CD4-positive, alpha-beta T cell (primary cell): ENCODE measurements at regions not wholly inside any gene's neighbourhood (a gene's known extent, or its start where the extent isn't known, plus 50 kb on each side); places are given as distances from the start of the nearest gene placed in this dataset.

Experiments
- ATAC-seq: fragments of 200-7000 bp; cut with Tn5 transposase; one replicate; pipeline ENCODE4 v1.10.0; 2022; ENCODE audit warnings: mild to moderate bottlenecking; ENCODE audit not compliant: poor library complexity
- CTCF ChIA-PET: fragments of 350-600 bp; sonication (Branson Sonifier 250); formaldehyde crosslinking; loops from one replicate; lab custom pipeline; 2021; ENCODE audit warnings: antibody characterized with exemption, inconsistent platforms; lab: Charles Lee
- POLR2A ChIA-PET: fragments of 350-600 bp; sonication (Branson Sonifier 250); formaldehyde crosslinking; loops from one replicate; lab custom pipeline; 2021; ENCODE audit warnings: antibody characterized with exemption, inconsistent platforms; lab: Charles Lee
- DNase-seq, 14 experiments: peaks; one replicate each; pipeline ENCODE4 v3.0.0-alpha.2; 2013 to 2020; ENCODE audit warnings: mixed read lengths in 2 of 14
- H3K27ac ChIP-seq, 2 donors: one replicate each; pipeline versions ENCODE4 v1.5.1 to v1.7.0; 2013; ENCODE audit warnings: low read length in 2 of 2, low read depth in 1 of 2, mild to moderate bottlenecking in 1 of 2
- H3K27me3 ChIP-seq, 2 experiments: 1 replicate in 1 of 2; 2 replicates in 1 of 2; pipeline versions ENCODE4 v1.6.1 to v1.7.0; 2013; ENCODE audit warnings: low read length in 2 of 2, control low read depth in 1 of 2, mild to moderate bottlenecking in 1 of 2, moderate library complexity in 1 of 2; ENCODE audit not compliant: insufficient read depth in 2 of 2, control insufficient read depth in 1 of 2
- H3K36me3 ChIP-seq: one replicate; pipeline ENCODE4 v1.6.1; 2013; ENCODE audit warnings: low read length, control low read depth; ENCODE audit not compliant: insufficient read depth
- H3K4me1 ChIP-seq: one replicate; pipeline ENCODE4 v1.6.1; 2013; ENCODE audit warnings: low read length, control low read depth; ENCODE audit not compliant: insufficient read depth
- H3K4me3 ChIP-seq: one replicate; pipeline ENCODE4 v1.5.1; 2013; ENCODE audit warnings: mild to moderate bottlenecking, low read length, moderate library complexity
- H3K9me3 ChIP-seq, 2 experiments: 1 replicate in 1 of 2; 2 replicates in 1 of 2; pipeline versions ENCODE4 v1.6.1 to v1.7.0; 2013; ENCODE audit warnings: low read length in 2 of 2, mild to moderate bottlenecking in 2 of 2, control low read depth in 1 of 2, moderate library complexity in 1 of 2; ENCODE audit not compliant: control insufficient read depth in 1 of 2, insufficient read depth in 1 of 2
- H3K27ac Mint-ChIP-seq: one replicate; pipeline ENCODE4 v1.8.0; 2020; ENCODE audit warnings: mixed read lengths
- H3K27me3 Mint-ChIP-seq: one replicate; pipeline ENCODE4 v1.8.0; 2021; ENCODE audit warnings: mixed read lengths
- H3K36me3 Mint-ChIP-seq: one replicate; pipeline ENCODE4 v1.8.0; 2021; ENCODE audit warnings: low read depth, mixed read lengths
- H3K4me1 Mint-ChIP-seq: one replicate; pipeline ENCODE4 v1.8.0; 2021; ENCODE audit warnings: low read depth, mixed read lengths
- H3K4me3 Mint-ChIP-seq: one replicate; pipeline ENCODE4 v1.8.0; 2020; ENCODE audit warnings: mild to moderate bottlenecking, mixed read lengths
- H3K9me3 Mint-ChIP-seq: one replicate; pipeline ENCODE4 v1.8.0; 2020; ENCODE audit warnings: mixed read lengths
- intact Hi-C, 2 experiments: fragments of 100-400 bp; cut with DNase I in 1 of 2; cut with micrococcal nuclease in 1 of 2; formaldehyde crosslinking; loops; one replicate each; pipeline versions ENCODE4 v1.15.1 to v1.9.0; 2023 to 2025; cut with DNase I, micrococcal nuclease
- TF ChIP-seq, protein P1 (sequence below): fragments of 200-600 bp; IDR thresholded peaks from one replicate; pipeline ENCODE4 v1.8.0; 2022; ENCODE audit warnings: antibody characterized with exemption, mild to moderate bottlenecking

DNA sequence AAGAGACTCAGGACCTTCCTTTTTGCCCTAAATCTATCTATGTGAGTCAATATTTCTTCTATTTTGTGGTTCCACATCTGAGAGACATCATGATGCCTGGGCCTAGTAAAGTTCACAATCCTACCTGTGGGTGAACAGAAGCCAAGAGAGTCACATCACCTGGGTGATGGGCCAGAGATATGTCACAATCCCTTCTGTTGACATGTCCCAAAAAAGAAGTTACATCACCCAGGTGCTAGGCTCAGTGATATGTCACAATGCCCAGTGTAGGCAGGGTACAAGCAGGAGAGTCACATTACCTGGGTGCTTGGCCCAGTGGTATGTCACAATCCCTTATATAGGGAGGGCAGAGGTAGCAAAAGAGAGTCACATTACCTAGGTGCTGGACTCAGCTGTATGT lies 2101.9 kb downstream of the TP53TG3F start:
- TF ChIP-seq, protein P1, sequence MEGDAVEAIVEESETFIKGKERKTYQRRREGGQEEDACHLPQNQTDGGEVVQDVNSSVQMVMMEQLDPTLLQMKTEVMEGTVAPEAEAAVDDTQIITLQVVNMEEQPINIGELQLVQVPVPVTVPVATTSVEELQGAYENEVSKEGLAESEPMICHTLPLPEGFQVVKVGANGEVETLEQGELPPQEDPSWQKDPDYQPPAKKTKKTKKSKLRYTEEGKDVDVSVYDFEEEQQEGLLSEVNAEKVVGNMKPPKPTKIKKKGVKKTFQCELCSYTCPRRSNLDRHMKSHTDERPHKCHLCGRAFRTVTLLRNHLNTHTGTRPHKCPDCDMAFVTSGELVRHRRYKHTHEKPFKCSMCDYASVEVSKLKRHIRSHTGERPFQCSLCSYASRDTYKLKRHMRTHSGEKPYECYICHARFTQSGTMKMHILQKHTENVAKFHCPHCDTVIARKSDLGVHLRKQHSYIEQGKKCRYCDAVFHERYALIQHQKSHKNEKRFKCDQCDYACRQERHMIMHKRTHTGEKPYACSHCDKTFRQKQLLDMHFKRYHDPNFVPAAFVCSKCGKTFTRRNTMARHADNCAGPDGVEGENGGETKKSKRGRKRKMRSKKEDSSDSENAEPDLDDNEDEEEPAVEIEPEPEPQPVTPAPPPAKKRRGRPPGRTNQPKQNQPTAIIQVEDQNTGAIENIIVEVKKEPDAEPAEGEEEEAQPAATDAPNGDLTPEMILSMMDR = no peak
- intact Hi-C loops = loop anchor here in 1 of 2 experiments (10.0 kb wide), 1 partner anchor 63 kb away; no protein-coding TSS in a partner anchor
- Mint-ChIP-seq H3K27ac (no peak overlapping the region), H3K4me1 (no peaks in the 10 kb centered on the region), H3K4me3 (no peak overlapping the region), H3K27me3 (no peaks in the 10 kb centered on the region), H3K36me3 (no peaks in the 10 kb centered on the region), H3K9me3 (peaks cover 8% of the 10 kb centered on the region)
- ChIA-PET CTCF (no interaction called here), POLR2A (no interaction called here)
- Histone ChIP-seq H3K4me1 (no peaks in the 10 kb centered on the region), H3K9me3 (peaks cover 0 to 19% of the 10 kb centered on the region in 2 experiments), H3K27me3 (no peaks in the 10 kb centered on the region), H3K27ac (no peak overlapping the region), H3K4me3 (no peak overlapping the region), H3K36me3 (no peaks in the 10 kb centered on the region)
- ATAC-seq (no peak), DNase-seq (no peak)

DNA sequence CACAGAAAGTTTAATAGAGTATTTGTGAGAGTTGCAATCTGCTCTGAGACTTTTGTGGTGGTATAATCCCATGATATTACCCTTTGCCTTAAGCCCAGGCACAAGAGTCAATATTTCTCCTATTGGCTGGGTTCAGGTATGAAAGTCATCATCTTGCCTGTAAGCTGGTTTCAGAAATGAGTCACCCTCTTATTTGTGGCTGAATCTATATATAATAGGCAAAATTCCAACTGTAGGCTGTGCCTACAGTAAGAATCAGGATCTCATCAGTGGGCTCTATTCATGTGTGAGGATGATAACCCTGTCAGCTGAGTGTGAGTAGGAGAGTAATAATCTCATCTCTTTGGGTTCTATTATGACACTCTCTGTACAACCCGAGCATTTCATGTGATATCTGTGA lies 2103.1 kb downstream of the TP53TG3F start:
- H3K9me3 Mint-ChIP-seq = peaks cover 11% of the 10 kb centered on the region
- H3K27me3 Mint-ChIP-seq = no peaks in the 10 kb centered on the region
- DNase-seq = no peak
- H3K27ac Mint-ChIP-seq = no peak overlapping the region
- ATAC-seq = no peak
- H3K4me3 Mint-ChIP-seq = no peak overlapping the region
- no peaks in the 10 kb centered on the region for H3K4me1 Mint-ChIP-seq
- Histone ChIP-seq H3K4me3 (no peak overlapping the region), H3K4me1 (no peaks in the 10 kb centered on the region), H3K27me3 (no peaks in the 10 kb centered on the region), H3K9me3 (peaks cover 0 to 19% of the 10 kb centered on the region in 2 experiments), H3K36me3 (no peaks in the 10 kb centered on the region), H3K27ac (no peak overlapping the region)
- no peaks in the 10 kb centered on the region for H3K36me3 Mint-ChIP-seq
- ChIA-PET CTCF (no interaction called here), POLR2A (no interaction called here)
- intact Hi-C loops = loop anchor here in 1 of 2 experiments (10.0 kb wide), 1 partner anchor 62 kb away; no protein-coding TSS in a partner anchor
- TF ChIP-seq, protein P1 = no peak

DNA sequence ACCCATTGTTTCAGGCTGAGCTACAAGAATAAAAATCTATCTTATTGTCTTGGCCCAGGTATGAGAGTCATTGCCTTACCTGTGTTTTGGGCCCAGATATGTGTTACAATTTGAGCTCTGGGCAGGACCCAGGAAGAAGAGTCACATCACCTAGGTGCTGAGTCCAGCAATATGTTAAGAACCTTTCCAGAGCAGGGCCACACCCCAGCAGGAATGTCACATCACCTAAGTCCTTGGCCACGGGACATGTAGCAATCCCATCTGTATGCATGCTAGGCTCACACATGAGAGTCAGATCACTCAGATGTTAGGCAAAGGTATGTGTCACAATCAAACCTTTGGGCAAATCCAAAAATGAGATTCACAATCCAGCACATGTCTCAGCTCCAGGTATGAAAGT lies 2103.5 kb downstream of the TP53TG3F start:
- Mint-ChIP-seq H3K27ac (no peak overlapping the region), H3K4me3 (no peak overlapping the region), H3K4me1 (no peaks in the 10 kb centered on the region), H3K36me3 (no peaks in the 10 kb centered on the region), H3K27me3 (no peaks in the 10 kb centered on the region), H3K9me3 (peaks cover 16% of the 10 kb centered on the region)
- Histone ChIP-seq H3K27me3 (no peaks in the 10 kb centered on the region), H3K27ac (no peak overlapping the region), H3K36me3 (no peaks in the 10 kb centered on the region), H3K4me1 (no peaks in the 10 kb centered on the region), H3K4me3 (no peak overlapping the region), H3K9me3 (peaks cover 0 to 19% of the 10 kb centered on the region in 2 experiments)
- no peak for DNase-seq
- intact Hi-C loops = loop anchor here in 1 of 2 experiments (10.0 kb wide), 1 partner anchor 62 kb away; no protein-coding TSS in a partner anchor
- no peak for ATAC-seq
- CTCF ChIA-PET = no interaction called here
- TF ChIP-seq, protein P1 = no peak
- POLR2A ChIA-PET = no interaction called here
